Activated CD4-positive, alpha-beta T cell treated with anti-CD3 and anti-CD28 coated beads for 48 hours (primary cell): ENCODE measurements at regions not wholly inside any gene's neighbourhood (a gene's known extent, or its start where the extent isn't known, plus 50 kb on each side); places are given as distances from the start of the nearest gene placed in this dataset.
A peak's percentile ranks its signal among the peaks of the same experiment; 100 is the strongest.

Source experiments
- DNase-seq: peaks from one replicate; pipeline ENCODE4 v3.0.0-alpha.2; 2020

DNA sequence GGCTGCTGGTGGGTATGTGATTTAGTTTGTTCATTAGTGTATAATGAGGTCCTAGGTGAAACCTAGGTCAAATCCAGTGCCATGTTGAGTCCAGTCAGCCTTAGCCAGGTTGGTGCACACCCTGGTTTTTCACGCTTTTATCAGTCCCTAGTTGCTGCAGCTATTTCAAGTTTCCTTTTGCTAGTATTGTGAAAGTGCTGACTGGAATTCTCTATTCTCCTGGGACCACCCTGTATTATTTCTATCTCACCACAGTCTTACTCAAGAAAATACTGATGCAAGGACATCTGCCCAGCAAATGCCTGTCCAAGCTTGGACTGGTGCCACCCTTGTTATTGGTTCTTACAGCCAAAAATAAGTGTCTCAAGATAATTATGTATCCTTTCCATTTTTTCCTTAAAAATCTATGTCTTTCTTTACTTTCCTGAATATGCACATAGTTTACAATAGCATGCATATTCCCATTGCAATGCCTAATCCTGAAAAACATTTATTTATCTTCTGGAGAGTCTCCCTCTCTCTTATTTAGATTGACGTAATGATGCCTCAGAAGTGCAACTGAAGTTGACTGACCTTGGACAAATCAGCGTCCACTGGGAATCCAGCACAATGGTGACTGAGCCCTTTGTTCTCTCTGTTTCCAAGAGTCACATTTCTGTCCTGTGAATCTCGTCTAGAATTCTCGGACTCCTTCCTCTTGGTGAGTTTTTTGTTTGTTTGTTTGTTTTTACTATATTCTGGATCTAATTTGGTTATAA lies 1075.0 kb downstream of the CDH9 start:
- DNase-seq = no peak

DNA sequence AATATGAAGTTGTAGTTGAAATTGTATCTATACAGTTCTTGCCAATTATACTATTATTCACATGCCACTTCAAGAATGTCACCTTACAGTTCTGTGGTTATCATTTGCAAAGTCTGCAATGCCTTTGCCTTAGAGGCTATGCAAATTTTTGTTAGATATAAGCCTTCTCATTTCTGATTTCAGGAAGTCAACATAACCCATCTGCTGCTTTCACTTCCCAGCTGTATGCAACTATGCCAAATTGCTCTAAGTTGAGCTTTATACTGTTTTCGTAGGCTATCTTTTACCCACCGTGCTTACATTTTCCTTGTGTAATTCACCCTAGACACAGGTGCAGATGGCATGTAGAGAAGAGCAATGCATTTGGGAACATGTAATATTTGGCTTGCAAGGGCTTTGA lies 1083.0 kb downstream of the CDH9 start:
- no peak for DNase-seq

DNA sequence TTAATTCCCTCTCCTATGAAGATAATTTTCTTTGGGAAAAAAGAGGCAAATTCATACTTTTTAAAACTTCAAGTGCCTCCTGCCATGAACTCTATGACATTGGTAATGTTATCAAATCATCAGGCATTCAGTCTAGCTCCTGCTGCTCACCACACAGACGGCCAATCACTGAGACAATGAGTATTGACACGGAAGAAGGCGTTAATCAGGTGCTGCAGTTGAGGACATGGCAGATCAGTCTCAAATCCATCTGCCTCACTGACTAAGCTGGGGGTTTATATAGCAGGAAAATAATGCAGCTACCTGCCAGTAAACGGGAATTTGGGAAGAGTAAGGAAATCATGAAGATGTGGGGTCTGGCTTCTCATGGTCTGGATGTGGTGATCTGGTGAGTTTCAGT lies 1087.7 kb downstream of the CDH9 start:
- no peak for DNase-seq

DNA sequence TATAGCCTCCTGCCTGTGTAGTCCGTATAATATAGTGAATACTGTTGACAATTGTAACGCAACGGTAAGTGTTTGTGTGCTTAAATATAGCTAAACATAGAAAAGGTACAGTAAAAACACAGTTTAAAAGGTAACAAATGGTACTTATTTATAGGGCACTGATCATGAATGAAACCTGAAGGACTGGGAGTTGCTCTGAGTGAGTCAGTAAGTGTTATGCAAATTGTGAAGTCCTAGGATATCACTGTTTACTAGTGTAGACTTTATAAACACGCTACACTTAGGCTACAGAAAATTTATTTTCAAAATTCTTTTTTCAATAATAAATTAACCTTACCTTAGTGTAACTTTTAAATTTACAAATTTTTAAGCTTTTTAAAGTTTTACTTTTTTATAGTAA lies 1090.1 kb downstream of the CDH9 start:
- DNase-seq = no peak

DNA sequence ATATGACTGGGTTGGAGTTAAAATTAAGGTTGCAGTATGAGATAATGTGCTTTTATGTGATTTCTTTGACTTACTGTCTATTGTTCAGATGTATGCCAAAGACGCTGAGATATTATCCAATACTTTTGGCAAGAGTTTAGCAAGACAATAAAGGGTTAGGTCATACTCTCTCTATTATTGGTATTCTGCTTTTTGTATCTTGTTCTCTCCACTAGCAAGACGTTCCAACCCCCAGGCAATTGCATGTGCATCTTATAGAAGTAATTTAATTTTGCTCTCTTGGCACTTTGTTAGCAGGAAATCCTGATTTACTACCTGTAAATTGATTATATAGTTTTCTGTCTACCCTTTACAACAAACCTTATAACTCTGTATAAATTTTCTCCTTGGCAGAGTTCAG lies 1093.6 kb downstream of the CDH9 start:
- DNase-seq = no peak

DNA sequence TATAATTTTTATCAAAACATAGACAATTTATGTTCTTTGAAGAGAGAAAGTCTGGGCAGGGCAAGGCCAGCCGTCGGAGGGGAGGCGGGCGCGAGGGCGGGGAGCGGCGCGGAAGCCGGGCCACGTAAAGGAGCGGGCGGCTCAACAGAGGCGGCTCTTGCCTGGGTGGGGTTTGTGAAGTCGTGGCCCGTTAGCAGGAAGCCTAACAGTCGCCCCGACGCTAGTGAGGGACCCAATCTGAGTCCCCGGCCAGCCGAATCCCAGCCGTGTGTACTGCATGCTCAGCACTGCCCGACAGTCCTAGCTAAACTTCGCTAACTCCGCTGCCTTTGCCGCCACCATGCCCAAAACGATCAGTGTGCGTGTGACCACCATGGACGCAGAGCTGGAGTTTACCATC lies 1129.2 kb downstream of the CDH9 start:
- DNase-seq = no peak

DNA sequence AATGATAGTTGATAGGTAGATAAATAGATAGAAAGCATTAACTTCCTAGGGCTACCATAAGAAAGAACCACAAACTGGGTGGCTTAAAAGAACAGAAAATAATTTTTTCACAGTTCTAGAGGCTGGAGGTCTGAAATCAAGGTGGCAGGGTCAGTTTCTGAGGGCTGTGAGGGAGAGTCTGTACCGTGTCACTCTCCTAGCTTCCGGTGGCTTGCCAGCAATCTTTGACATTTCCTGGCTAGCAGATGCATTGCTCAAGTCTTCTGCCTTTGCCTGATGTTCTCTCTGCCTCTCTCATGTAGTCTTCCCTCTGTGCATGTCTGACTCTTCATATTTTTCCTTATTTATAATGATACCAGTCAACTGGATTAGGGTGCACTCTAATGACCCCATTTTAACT lies 1132.7 kb downstream of the CDH9 start:
- DNase-seq = no peak

DNA sequence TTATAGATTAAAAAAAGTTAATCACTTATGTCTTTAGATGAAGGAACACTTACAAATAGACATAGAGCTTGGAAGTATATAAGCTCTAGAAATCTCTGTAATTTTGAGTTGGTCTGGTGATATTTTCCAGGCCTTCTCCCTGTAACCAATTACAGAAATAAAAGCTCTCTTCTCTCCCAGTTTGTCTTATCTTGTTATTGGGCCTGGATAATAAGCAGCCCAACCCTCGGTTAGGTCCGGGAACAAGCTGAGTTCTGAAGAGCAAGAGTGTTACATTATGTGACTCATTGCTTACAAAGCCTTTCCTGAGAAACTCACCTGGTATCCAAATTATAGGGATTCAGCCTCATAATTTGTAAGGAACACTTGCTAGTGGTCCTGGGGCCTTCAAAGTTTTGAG lies 1146.2 kb downstream of the CDH9 start:
- DNase-seq = no peak

DNA sequence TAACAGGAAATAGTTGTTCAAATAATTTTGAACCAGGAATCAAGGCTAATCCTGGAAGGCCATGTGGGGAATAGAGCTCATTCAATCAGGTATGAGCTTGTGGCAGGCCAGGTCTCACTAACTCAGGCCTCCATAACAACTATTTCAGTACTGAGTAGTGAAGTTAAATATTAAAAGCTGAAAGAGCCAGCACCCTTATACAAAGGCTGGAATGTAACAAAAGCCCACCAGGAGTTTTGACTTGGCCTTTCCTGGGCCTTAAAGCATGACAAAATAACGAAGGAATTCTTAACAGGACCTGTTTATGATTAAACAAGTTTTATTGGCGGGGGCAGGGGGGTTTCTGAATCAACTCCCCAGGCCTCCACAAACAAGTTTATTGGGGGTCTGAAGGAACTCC lies 1146.7 kb downstream of the CDH9 start:
- DNase-seq = no peak

DNA sequence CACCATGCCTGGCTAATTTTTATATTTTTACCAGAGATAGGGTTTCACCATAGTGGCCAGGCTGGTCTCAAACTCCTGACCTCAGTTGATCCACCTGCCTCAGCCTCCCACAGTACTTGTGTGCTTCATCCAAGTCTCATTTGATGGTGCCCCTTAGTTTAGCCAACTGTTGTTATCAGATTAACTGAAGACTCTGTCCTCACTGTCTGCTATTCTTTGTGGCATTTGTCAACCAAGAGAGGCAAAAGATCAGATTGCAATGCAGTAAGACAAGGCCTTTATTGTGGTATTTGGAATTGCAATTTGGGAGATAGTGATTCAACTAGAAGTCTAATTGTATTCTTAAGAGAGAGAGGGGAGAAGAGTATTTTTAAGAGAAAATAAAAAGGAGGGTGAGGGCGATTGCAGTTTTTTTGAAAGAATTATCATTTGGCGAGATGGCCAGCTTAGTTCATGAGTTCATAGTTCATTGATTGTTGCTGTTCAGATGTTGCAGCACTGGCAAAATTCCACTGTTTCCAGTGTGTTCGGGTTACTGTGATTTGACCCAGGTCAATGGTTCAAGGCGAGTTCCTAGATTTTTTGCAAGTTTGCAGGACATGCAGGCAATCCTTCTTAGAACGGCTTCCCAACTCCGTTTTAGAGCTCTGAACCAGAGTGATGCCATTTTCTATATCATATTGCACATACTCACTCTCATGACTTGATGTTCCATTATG lies 1156.9 kb downstream of the CDH9 start:
- no peak for DNase-seq

DNA sequence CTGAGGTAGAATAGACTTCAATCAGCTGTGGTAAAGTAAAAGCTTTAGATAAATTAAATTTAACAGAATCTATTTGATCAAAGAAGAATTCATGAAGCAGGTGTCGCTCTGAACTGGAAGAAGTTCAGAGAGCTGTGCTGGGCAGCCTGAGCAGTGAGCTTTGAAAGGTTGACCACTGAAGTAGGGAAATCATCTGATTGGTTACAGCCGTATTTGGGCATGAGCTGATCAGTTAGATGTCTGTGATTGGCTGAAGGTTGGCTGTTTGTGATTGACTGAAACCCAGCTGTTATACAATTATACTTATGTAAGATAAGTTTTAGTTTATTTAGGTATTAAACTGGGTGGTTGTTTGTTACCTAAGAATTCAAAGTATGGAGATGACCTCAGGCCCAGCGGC lies 1174.6 kb downstream of the CDH9 start:
- DNase-seq = no peak

DNA sequence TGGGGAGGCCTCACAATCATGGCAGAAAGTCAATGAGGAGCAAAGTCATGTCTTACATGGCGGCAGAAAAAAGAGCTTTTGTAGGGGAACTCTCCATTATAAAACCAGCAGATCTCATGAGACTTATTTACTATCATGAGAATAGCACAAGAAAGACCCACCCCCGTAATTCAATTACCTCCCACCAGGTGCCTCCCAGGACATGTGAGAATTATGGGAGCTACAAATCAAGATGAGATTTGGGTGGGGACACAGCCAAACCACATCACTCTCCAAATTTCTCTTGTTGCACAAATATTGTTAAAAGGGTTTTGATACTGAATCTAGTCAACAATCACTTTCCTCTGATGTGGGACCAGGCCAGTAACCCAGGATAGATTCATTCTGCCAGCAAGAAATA lies 1176.1 kb downstream of the CDH9 start:
- DNase-seq = peak; percentile 8

DNA sequence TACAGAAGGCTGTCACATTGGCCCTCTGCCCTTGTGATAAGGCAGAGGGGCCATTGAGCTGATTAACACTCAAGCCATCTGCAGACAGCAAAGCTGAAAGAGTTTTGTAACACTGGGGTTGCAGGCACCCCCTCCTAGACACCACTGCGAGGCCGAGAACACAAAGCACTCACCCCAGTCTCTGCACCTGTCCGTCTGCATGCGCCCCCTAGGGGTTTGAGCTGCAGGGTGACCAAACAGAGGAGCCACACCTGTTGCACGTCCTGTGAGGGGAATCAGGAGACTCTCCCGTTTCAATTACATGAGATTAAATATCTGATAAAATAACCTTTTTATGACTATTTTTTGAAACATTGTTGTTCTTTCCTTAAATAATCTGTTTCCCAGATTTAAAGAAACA lies 1180.4 kb downstream of the CDH9 start:
- peak; percentile 2 for DNase-seq

DNA sequence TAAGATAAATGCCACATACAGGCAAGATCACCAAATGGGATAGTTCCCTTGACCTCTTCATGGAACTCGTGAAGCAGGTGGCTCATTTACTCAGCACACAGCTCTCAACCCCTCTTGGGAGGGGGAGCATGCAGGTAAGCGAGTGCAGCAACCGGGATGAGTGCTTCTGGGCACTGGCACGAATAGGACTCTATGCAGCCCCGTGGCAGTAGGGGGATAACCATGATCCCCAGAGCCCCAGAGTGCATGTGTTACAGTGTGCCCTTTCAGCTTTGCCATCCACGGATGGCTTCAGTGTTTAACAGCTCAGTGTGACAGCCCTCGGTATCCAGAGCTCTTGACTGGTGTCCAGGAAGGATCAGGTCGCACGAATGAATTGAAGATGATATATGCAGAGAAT lies 1187.1 kb downstream of the CDH9 start:
- no peak for DNase-seq

DNA sequence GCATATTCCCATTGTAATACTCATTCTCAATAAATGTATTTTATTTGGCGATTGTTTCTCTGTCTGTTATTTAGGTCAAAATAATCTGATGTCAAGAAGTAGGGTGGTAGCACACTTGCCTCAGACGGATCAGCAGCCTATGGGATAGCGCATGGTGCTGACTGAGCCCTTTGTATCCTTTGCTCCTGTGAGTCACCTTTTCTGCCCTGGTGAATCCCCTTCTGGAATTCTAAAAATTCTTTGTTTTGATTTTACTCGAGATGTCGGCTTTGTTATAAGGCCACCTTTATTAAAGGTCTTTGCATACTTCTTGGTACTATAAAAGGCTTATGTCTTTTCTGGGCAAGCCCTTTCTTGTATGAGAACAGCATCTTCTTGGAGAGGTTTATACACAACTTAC lies 1187.8 kb downstream of the CDH9 start:
- DNase-seq = no peak

DNA sequence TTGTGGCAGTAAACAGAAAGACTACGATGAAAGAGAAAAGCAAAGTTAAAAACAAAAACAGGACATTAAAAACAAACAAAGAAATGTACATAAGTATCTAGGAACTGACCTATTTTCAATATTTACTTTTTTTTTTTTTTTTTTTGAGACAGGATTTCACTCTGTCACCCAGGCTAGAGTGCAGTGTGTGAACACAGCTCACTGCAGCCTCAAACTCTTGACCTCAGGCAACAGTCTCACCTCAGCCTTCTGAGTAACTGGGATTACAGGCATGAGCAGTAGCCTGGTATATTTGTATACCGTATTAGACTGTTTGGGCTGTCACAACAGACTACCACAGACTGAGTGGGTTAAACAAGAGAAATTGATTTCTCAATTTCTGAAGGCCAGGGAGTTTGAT lies 1189.1 kb downstream of the CDH9 start:
- no peak for DNase-seq

DNA sequence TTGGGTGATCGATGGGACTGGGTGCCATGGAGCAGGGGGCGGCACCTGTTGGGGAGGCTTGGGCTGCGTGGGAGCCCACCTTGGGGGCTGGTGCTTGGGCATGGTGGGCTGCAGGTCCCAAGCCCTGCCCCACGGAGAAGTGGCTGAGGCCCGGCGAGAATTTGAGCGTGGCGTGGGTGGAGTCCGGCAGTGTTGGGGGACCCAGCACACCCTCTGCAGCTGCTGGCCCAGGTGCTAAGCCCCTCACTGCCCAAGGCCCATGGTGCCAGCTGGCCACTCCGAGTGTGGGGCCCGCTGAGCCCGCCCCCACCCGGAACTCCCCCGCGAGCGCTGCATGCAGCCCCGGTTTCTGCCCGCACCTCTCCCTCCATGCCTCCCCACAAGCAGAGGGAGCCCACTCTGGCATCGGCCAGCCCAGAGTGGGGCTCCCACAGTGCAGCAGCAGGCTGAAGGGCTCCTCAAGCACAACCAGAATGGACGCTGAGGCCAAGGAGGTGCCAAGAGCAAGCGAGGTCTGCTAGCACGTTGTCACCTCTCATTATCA lies 1178.6 kb upstream of the CDH10 start:
- no peak for DNase-seq
